ENCODE measurements at regions not wholly inside any gene's neighbourhood (a gene's known extent, or its start where the extent isn't known, plus 50 kb on each side); places are given as distances from the start of the nearest gene placed in this dataset.

- Histone ChIP-seq H3K4me3 (ENCODE audit: low read length) (no peak overlapping the region), H3K9me3 (ENCODE audit: control insufficient read depth, low read depth, low read length) (no peaks in the 10 kb centered on the region), H3K27me3 (ENCODE audit: control insufficient read depth, insufficient read depth, low read length) (no peaks in the 10 kb centered on the region), H3K36me3 (ENCODE audit: control insufficient read depth, insufficient read depth, low read length) (no peaks in the 10 kb centered on the region), H3K4me1 (ENCODE audit: control insufficient read depth, insufficient read depth, low read length) (no peaks in the 10 kb centered on the region), H3K27ac (ENCODE audit: low read length) (no peak overlapping the region)
- DNase-seq, result no peak
- 100% methylated on average over 1 of the region's 1 CpG for WGBS (ENCODE audit: insufficient coverage, low lambda C conversion rate)
These were observed 299.9 kb downstream of the FZD1 start for GRCh38 chr7:91564101-91564500.

- Histone ChIP-seq H3K9me3 (ENCODE audit: control insufficient read depth, low read depth, low read length) (no peaks in the 10 kb centered on the region), H3K4me1 (ENCODE audit: control insufficient read depth, insufficient read depth, low read length) (no peaks in the 10 kb centered on the region), H3K27me3 (ENCODE audit: control insufficient read depth, insufficient read depth, low read length) (no peaks in the 10 kb centered on the region), H3K4me3 (ENCODE audit: low read length) (no peak overlapping the region), H3K36me3 (ENCODE audit: control insufficient read depth, insufficient read depth, low read length) (no peaks in the 10 kb centered on the region), H3K27ac (ENCODE audit: low read length) (no peak overlapping the region)
- DNase-seq, result no peak
- WGBS (ENCODE audit: insufficient coverage, low lambda C conversion rate), result no CpG with 5 or more reads among the region's 1 CpG
These were observed 300.3 kb downstream of the FZD1 start for GRCh38 chr7:91564541-91564940.

GRCh38 chr7:91565499-91566401 is 301.5 kb downstream of the FZD1 start:
- Histone ChIP-seq H3K4me3 (ENCODE audit: low read length) (no peak overlapping the region), H3K27me3 (ENCODE audit: control insufficient read depth, insufficient read depth, low read length) (no peaks in the 10 kb centered on the region), H3K36me3 (ENCODE audit: control insufficient read depth, insufficient read depth, low read length) (no peaks in the 10 kb centered on the region), H3K27ac (ENCODE audit: low read length) (no peak overlapping the region), H3K4me1 (ENCODE audit: control insufficient read depth, insufficient read depth, low read length) (no peaks in the 10 kb centered on the region), H3K9me3 (ENCODE audit: control insufficient read depth, low read depth, low read length) (no peaks in the 10 kb centered on the region)
- no peak for DNase-seq
- no CpG with 5 or more reads among the region's 13 CpGs for WGBS (ENCODE audit: insufficient coverage, low lambda C conversion rate)

GRCh38 chr7:91566402-91566732 is 302.1 kb downstream of the FZD1 start:
- Histone ChIP-seq H3K4me1 (ENCODE audit: control insufficient read depth, insufficient read depth, low read length) (no peaks in the 10 kb centered on the region), H3K36me3 (ENCODE audit: control insufficient read depth, insufficient read depth, low read length) (no peaks in the 10 kb centered on the region), H3K4me3 (ENCODE audit: low read length) (no peak overlapping the region), H3K27me3 (ENCODE audit: control insufficient read depth, insufficient read depth, low read length) (no peaks in the 10 kb centered on the region), H3K9me3 (ENCODE audit: control insufficient read depth, low read depth, low read length) (no peaks in the 10 kb centered on the region), H3K27ac (ENCODE audit: low read length) (no peak overlapping the region)
- WGBS (ENCODE audit: insufficient coverage, low lambda C conversion rate), result no CpG with 5 or more reads among the region's 3 CpGs
- DNase-seq, result no peak

GRCh38 chr7:91567081-91568012 is 303.1 kb downstream of the FZD1 start:
- WGBS (ENCODE audit: insufficient coverage, low lambda C conversion rate), result 86% methylated on average over 2 of the region's 7 CpGs
- DNase-seq, result no peak
- no peaks in the 10 kb centered on the region for H3K4me1 ChIP-seq (ENCODE audit: control insufficient read depth, insufficient read depth, low read length)
- no peak overlapping the region for H3K27ac ChIP-seq (ENCODE audit: low read length)
- no peaks in the 10 kb centered on the region for H3K27me3 ChIP-seq (ENCODE audit: control insufficient read depth, insufficient read depth, low read length)
- no peaks in the 10 kb centered on the region for H3K9me3 ChIP-seq (ENCODE audit: control insufficient read depth, low read depth, low read length)
- no peaks in the 10 kb centered on the region for H3K36me3 ChIP-seq (ENCODE audit: control insufficient read depth, insufficient read depth, low read length)
- H3K4me3 ChIP-seq (ENCODE audit: low read length), result no peak overlapping the region

- Histone ChIP-seq H3K4me3 (ENCODE audit: low read length) (no peak overlapping the region), H3K27me3 (ENCODE audit: control insufficient read depth, insufficient read depth, low read length) (no peaks in the 10 kb centered on the region), H3K4me1 (ENCODE audit: control insufficient read depth, insufficient read depth, low read length) (no peaks in the 10 kb centered on the region), H3K36me3 (ENCODE audit: control insufficient read depth, insufficient read depth, low read length) (no peaks in the 10 kb centered on the region), H3K9me3 (ENCODE audit: control insufficient read depth, low read depth, low read length) (no peaks in the 10 kb centered on the region), H3K27ac (ENCODE audit: low read length) (no peak overlapping the region)
- 100% methylated on average over 1 of the region's 1 CpG for WGBS (ENCODE audit: insufficient coverage, low lambda C conversion rate)
- no peak for DNase-seq
These were observed 303.9 kb downstream of the FZD1 start for GRCh38 chr7:91568138-91568537.

- DNase-seq, result no peak
- H3K27ac ChIP-seq (ENCODE audit: low read length), result no peak overlapping the region
- no peaks in the 10 kb centered on the region for H3K4me1 ChIP-seq (ENCODE audit: control insufficient read depth, insufficient read depth, low read length)
- no peaks in the 10 kb centered on the region for H3K36me3 ChIP-seq (ENCODE audit: control insufficient read depth, insufficient read depth, low read length)
- no peaks in the 10 kb centered on the region for H3K27me3 ChIP-seq (ENCODE audit: control insufficient read depth, insufficient read depth, low read length)
- no peaks in the 10 kb centered on the region for H3K9me3 ChIP-seq (ENCODE audit: control insufficient read depth, low read depth, low read length)
- H3K4me3 ChIP-seq (ENCODE audit: low read length), result no peak overlapping the region
- WGBS (ENCODE audit: insufficient coverage, low lambda C conversion rate), result no CpG with 5 or more reads among the region's 1 CpG
These were observed 305.7 kb downstream of the FZD1 start for GRCh38 chr7:91569728-91570457.

- Histone ChIP-seq H3K4me1 (ENCODE audit: control insufficient read depth, insufficient read depth, low read length) (no peaks in the 10 kb centered on the region), H3K36me3 (ENCODE audit: control insufficient read depth, insufficient read depth, low read length) (no peaks in the 10 kb centered on the region), H3K27me3 (ENCODE audit: control insufficient read depth, insufficient read depth, low read length) (no peaks in the 10 kb centered on the region), H3K4me3 (ENCODE audit: low read length) (no peak overlapping the region), H3K27ac (ENCODE audit: low read length) (no peak overlapping the region), H3K9me3 (ENCODE audit: control insufficient read depth, low read depth, low read length) (no peaks in the 10 kb centered on the region)
- no peak for DNase-seq
These were observed 306.3 kb downstream of the FZD1 start for GRCh38 chr7:91570560-91570959.

- no peaks in the 10 kb centered on the region for H3K27me3 ChIP-seq (ENCODE audit: control insufficient read depth, insufficient read depth, low read length)
- WGBS (ENCODE audit: insufficient coverage, low lambda C conversion rate), result no CpG with 5 or more reads among the region's 1 CpG
- no peak overlapping the region for H3K27ac ChIP-seq (ENCODE audit: low read length)
These were observed 307.4 kb downstream of the FZD1 start for GRCh38 chr7:91571601-91572000.

GRCh38 chr7:91573405-91573804 is 307.1 kb downstream of the MTERF1 start:
- 100% methylated on average over 1 of the region's 1 CpG for WGBS (ENCODE audit: insufficient coverage, low lambda C conversion rate)
- H3K4me3 ChIP-seq (ENCODE audit: low read length), result no peak overlapping the region
- no peak overlapping the region for H3K27ac ChIP-seq (ENCODE audit: low read length)
- H3K9me3 ChIP-seq (ENCODE audit: control insufficient read depth, low read depth, low read length), result no peaks in the 10 kb centered on the region
- DNase-seq, result no peak
- no peaks in the 10 kb centered on the region for H3K4me1 ChIP-seq (ENCODE audit: control insufficient read depth, insufficient read depth, low read length)
- H3K27me3 ChIP-seq (ENCODE audit: control insufficient read depth, insufficient read depth, low read length), result no peaks in the 10 kb centered on the region
- no peaks in the 10 kb centered on the region for H3K36me3 ChIP-seq (ENCODE audit: control insufficient read depth, insufficient read depth, low read length)

More at GRCh38 chr7:91571601-91572000, 307.4 kb downstream of the FZD1 start:
- Histone ChIP-seq H3K4me3 (ENCODE audit: low read length) (no peak overlapping the region), H3K36me3 (ENCODE audit: control insufficient read depth, insufficient read depth, low read length) (no peaks in the 10 kb centered on the region), H3K4me1 (ENCODE audit: control insufficient read depth, insufficient read depth, low read length) (no peaks in the 10 kb centered on the region), H3K9me3 (ENCODE audit: control insufficient read depth, low read depth, low read length) (no peaks in the 10 kb centered on the region)
- no peak for DNase-seq
